GM23338 (cell line): ENCODE measurements at regions not wholly inside any gene's neighbourhood (a gene's known extent, or its start where the extent isn't known, plus 50 kb on each side); places are given as distances from the start of the nearest gene placed in this dataset.

Experiments used
- ATAC-seq: fragments of 200-7000 bp; cut with Tn5 transposase; 3 replicates; pipeline ENCODE4 v1.9.1; 2020
- DNase-seq: peaks from one replicate; pipeline ENCODE4 v3.0.0-alpha.2; 2015; ENCODE audit warnings: low spot score
- H2AFZ ChIP-seq: fragments of 200-600 bp; sonication (generic); 2 replicates; pipeline ENCODE4 v1.8.0; 2016; ENCODE audit warnings: antibody characterized with exemption, mild to moderate bottlenecking, moderate library complexity
- H3F3A ChIP-seq: fragments of 200-600 bp; sonication (generic); replicated peaks from 2 replicates; pipeline ENCODE4 v1.8.0; 2017; ENCODE audit warnings: antibody characterized with exemption, mixed run types, low read depth
- H3K27ac ChIP-seq: fragments of 200-600 bp; sonication (generic); 2 replicates; pipeline ENCODE4 v1.6.1; 2016; ENCODE audit warnings: low read depth
- H3K27me3 ChIP-seq: fragments of 200-600 bp; sonication (generic); 2 replicates; pipeline ENCODE4 v1.8.0; 2016; ENCODE audit warnings: mild to moderate bottlenecking, mixed run types, moderate library complexity; ENCODE audit not compliant: insufficient read depth
- H3K36me3 ChIP-seq: fragments of 200-600 bp; sonication (generic); 2 replicates; pipeline ENCODE4 v1.8.0; 2016; ENCODE audit warnings: mild to moderate bottlenecking; ENCODE audit not compliant: insufficient read depth
- H3K4me1 ChIP-seq: fragments of 200-600 bp; sonication (generic); 2 replicates; pipeline ENCODE4 v1.8.0; 2016; ENCODE audit warnings: mild to moderate bottlenecking, moderate library complexity; ENCODE audit not compliant: insufficient read depth
- H3K4me2 ChIP-seq: fragments of 200-600 bp; sonication (generic); 2 replicates; pipeline ENCODE4 v1.7.1; 2017; ENCODE audit warnings: mixed run types
- H3K4me3 ChIP-seq: fragments of 200-600 bp; sonication (generic); 2 replicates; pipeline ENCODE4 v1.6.1; 2016; ENCODE audit warnings: mixed run types
- H3K79me2 ChIP-seq: fragments of 200-600 bp; sonication (generic); replicated peaks from 2 replicates; pipeline ENCODE4 v1.8.0; 2017; ENCODE audit warnings: mild to moderate bottlenecking; ENCODE audit not compliant: insufficient read depth
- H3K9me2 ChIP-seq: fragments of 200-600 bp; sonication (generic); 2 replicates; pipeline ENCODE4 v1.8.0; 2017; ENCODE audit not compliant: insufficient read depth
- H4K20me1 ChIP-seq: fragments of 200-600 bp; sonication (generic); replicated peaks from 2 replicates; pipeline ENCODE4 v1.8.0; 2017; ENCODE audit warnings: mild to moderate bottlenecking; ENCODE audit not compliant: insufficient read depth
- H3K27ac Mint-ChIP-seq: 2 replicates; pipeline ENCODE4 v1.8.0; 2020; ENCODE audit warnings: inconsistent platforms, mild to moderate bottlenecking, moderate library complexity, mixed read lengths
- H3K27me3 Mint-ChIP-seq: 3 replicates; pipeline ENCODE4 v1.8.0; 2022; ENCODE audit warnings: low read depth, mild to moderate bottlenecking, moderate library complexity, mixed read lengths, inconsistent platforms; ENCODE audit not compliant: insufficient read depth, poor library complexity
- H3K36me3 Mint-ChIP-seq: 3 replicates; pipeline ENCODE4 v1.8.0; 2021; ENCODE audit warnings: low read depth, mild to moderate bottlenecking, inconsistent platforms, moderate library complexity, mixed read lengths
- H3K4me1 Mint-ChIP-seq: 3 replicates; pipeline ENCODE4 v1.8.0; 2020; ENCODE audit warnings: mild to moderate bottlenecking, inconsistent platforms, mixed read lengths
- H3K4me3 Mint-ChIP-seq: 3 replicates; pipeline ENCODE4 v1.8.0; 2021; ENCODE audit warnings: moderate library complexity, mild to moderate bottlenecking, inconsistent platforms, mixed read lengths
- H3K9me3 Mint-ChIP-seq: 3 replicates; pipeline ENCODE4 v1.8.0; 2020; ENCODE audit warnings: moderate library complexity, mild to moderate bottlenecking, inconsistent platforms, mixed read lengths
- CREB1 ChIP-seq: fragments of 250-450 bp; sonication (Bioruptor Pico); IDR thresholded peaks from 2 replicates; pipeline ENCODE4 v1.5.0; 2020; ENCODE audit warnings: low read depth, mild to moderate bottlenecking, moderate library complexity
- EZH2 ChIP-seq: fragments of 200-600 bp; sonication (generic); IDR thresholded peaks from one replicate; pipeline ENCODE4 v1.8.0; 2017; ENCODE audit warnings: antibody characterized with exemption, mild to moderate bottlenecking, low read depth; ENCODE audit not compliant: unreplicated experiment
- JUNB ChIP-seq: IDR thresholded peaks from one replicate; pipeline ENCODE4 v1.6.1; 2016; ENCODE audit warnings: antibody characterized with exemption; ENCODE audit not compliant: unreplicated experiment
- NANOG ChIP-seq: IDR thresholded peaks from 2 replicates; pipeline ENCODE4 v1.6.1; 2016; ENCODE audit warnings: antibody characterized with exemption, borderline replicate concordance
- POLR2AphosphoS5 ChIP-seq: IDR thresholded peaks from 2 replicates; pipeline ENCODE4 v1.6.1; 2016; ENCODE audit warnings: antibody characterized with exemption, low read depth
- STAT1 ChIP-seq: IDR thresholded peaks from one replicate; pipeline ENCODE4 v1.6.1; 2016; ENCODE audit warnings: antibody characterized with exemption; ENCODE audit not compliant: unreplicated experiment
- ZNF114 ChIP-seq: fragments of 250-450 bp; sonication (Bioruptor Pico); IDR thresholded peaks from 2 replicates; pipeline ENCODE4 v1.5.0; 2020; ENCODE audit warnings: mild to moderate bottlenecking, moderate library complexity
- ZNF331 ChIP-seq: fragments of 250-450 bp; sonication (Bioruptor Pico); IDR thresholded peaks from 2 replicates; pipeline ENCODE4 v1.5.0; 2020; ENCODE audit warnings: low read depth, mild to moderate bottlenecking, moderate library complexity
- TF ChIP-seq, protein P1 (sequence below): IDR thresholded peaks from 2 replicates; pipeline ENCODE4 v1.6.1; 2016; ENCODE audit warnings: antibody characterized with exemption
- TF ChIP-seq, protein P2 (sequence below), 2 experiments: fragments of 200-600 bp in 1 of 2; sonication (generic) in 1 of 2; conservative IDR thresholded peaks; 2 replicates each; pipeline versions ENCODE4 v1.5.1 to v1.6.1; 2016 to 2017; ENCODE audit warnings: antibody characterized with exemption in 2 of 2, low read depth in 2 of 2, mild to moderate bottlenecking in 2 of 2, moderate library complexity in 1 of 2
- TF ChIP-seq, protein P3 (sequence below): IDR thresholded peaks from one replicate; pipeline ENCODE4 v1.6.1; 2018; ENCODE audit warnings: antibody characterized with exemption; ENCODE audit not compliant: unreplicated experiment
- TF ChIP-seq, protein P4 (sequence below): fragments of 250-450 bp; sonication (Bioruptor Pico); IDR thresholded peaks from 2 replicates; pipeline ENCODE4 v1.5.0; 2020; ENCODE audit warnings: mild to moderate bottlenecking, moderate library complexity

DNA sequence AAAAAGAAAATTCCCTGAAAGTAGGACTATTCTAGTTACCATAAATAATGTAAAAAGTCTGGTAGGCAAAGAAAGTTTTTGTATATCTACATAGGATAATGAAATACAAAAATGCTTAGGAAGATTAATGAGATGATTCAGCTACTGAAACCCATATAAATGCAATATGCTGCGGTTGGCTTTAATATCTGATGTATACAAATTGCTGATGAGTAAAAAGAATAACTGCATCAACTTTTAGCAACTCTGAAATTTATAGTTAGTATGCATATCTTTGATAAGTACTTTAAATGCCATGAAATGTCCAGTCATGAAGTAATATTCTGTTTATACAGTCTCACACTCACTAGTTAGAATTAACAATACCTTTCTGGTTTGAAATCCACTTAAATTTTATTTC, 404.8 kb downstream of the TLL1 start:
- no peak overlapping the region for H3K27ac Mint-ChIP-seq

More for the DNA sequence above, 404.8 kb downstream of the TLL1 start:
- no peak for DNase-seq
- Histone ChIP-seq H3K27me3 (no peaks in the 10 kb centered on the region), H3K4me1 (no peaks in the 10 kb centered on the region), H3K4me3 (no peak overlapping the region), H2AFZ (no peak overlapping the region), H3K4me2 (no peak overlapping the region), H3K9me2 (no peaks in the 10 kb centered on the region), H4K20me1 (no peaks in the 10 kb centered on the region), H3K79me2 (no peaks in the 10 kb centered on the region), H3K27ac (no peak overlapping the region), H3K36me3 (no peaks in the 10 kb centered on the region), H3F3A (no peaks in the 10 kb centered on the region)
- TF ChIP-seq, protein P1, sequence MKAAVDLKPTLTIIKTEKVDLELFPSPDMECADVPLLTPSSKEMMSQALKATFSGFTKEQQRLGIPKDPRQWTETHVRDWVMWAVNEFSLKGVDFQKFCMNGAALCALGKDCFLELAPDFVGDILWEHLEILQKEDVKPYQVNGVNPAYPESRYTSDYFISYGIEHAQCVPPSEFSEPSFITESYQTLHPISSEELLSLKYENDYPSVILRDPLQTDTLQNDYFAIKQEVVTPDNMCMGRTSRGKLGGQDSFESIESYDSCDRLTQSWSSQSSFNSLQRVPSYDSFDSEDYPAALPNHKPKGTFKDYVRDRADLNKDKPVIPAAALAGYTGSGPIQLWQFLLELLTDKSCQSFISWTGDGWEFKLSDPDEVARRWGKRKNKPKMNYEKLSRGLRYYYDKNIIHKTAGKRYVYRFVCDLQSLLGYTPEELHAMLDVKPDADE, result no peak
- no peak for TF ChIP-seq STAT1
- no peak for TF ChIP-seq ZNF114 (CRISPR knock-in tag)
- TF ChIP-seq, protein P2, sequence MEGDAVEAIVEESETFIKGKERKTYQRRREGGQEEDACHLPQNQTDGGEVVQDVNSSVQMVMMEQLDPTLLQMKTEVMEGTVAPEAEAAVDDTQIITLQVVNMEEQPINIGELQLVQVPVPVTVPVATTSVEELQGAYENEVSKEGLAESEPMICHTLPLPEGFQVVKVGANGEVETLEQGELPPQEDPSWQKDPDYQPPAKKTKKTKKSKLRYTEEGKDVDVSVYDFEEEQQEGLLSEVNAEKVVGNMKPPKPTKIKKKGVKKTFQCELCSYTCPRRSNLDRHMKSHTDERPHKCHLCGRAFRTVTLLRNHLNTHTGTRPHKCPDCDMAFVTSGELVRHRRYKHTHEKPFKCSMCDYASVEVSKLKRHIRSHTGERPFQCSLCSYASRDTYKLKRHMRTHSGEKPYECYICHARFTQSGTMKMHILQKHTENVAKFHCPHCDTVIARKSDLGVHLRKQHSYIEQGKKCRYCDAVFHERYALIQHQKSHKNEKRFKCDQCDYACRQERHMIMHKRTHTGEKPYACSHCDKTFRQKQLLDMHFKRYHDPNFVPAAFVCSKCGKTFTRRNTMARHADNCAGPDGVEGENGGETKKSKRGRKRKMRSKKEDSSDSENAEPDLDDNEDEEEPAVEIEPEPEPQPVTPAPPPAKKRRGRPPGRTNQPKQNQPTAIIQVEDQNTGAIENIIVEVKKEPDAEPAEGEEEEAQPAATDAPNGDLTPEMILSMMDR (conservative IDR thresholded peaks at IDR 0.05; ENCODE audit: low read depth in 2 of 2), result no peak
- TF ChIP-seq, protein P3, sequence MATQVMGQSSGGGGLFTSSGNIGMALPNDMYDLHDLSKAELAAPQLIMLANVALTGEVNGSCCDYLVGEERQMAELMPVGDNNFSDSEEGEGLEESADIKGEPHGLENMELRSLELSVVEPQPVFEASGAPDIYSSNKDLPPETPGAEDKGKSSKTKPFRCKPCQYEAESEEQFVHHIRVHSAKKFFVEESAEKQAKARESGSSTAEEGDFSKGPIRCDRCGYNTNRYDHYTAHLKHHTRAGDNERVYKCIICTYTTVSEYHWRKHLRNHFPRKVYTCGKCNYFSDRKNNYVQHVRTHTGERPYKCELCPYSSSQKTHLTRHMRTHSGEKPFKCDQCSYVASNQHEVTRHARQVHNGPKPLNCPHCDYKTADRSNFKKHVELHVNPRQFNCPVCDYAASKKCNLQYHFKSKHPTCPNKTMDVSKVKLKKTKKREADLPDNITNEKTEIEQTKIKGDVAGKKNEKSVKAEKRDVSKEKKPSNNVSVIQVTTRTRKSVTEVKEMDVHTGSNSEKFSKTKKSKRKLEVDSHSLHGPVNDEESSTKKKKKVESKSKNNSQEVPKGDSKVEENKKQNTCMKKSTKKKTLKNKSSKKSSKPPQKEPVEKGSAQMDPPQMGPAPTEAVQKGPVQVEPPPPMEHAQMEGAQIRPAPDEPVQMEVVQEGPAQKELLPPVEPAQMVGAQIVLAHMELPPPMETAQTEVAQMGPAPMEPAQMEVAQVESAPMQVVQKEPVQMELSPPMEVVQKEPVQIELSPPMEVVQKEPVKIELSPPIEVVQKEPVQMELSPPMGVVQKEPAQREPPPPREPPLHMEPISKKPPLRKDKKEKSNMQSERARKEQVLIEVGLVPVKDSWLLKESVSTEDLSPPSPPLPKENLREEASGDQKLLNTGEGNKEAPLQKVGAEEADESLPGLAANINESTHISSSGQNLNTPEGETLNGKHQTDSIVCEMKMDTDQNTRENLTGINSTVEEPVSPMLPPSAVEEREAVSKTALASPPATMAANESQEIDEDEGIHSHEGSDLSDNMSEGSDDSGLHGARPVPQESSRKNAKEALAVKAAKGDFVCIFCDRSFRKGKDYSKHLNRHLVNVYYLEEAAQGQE, result no peak
- TF ChIP-seq ZNF331 (CRISPR knock-in tag), result no peak
- no peak for TF ChIP-seq POLR2AphosphoS5
- TF ChIP-seq CREB1 (CRISPR knock-in tag), result no peak
- no peak for TF ChIP-seq JUNB
- TF ChIP-seq, protein P4, sequence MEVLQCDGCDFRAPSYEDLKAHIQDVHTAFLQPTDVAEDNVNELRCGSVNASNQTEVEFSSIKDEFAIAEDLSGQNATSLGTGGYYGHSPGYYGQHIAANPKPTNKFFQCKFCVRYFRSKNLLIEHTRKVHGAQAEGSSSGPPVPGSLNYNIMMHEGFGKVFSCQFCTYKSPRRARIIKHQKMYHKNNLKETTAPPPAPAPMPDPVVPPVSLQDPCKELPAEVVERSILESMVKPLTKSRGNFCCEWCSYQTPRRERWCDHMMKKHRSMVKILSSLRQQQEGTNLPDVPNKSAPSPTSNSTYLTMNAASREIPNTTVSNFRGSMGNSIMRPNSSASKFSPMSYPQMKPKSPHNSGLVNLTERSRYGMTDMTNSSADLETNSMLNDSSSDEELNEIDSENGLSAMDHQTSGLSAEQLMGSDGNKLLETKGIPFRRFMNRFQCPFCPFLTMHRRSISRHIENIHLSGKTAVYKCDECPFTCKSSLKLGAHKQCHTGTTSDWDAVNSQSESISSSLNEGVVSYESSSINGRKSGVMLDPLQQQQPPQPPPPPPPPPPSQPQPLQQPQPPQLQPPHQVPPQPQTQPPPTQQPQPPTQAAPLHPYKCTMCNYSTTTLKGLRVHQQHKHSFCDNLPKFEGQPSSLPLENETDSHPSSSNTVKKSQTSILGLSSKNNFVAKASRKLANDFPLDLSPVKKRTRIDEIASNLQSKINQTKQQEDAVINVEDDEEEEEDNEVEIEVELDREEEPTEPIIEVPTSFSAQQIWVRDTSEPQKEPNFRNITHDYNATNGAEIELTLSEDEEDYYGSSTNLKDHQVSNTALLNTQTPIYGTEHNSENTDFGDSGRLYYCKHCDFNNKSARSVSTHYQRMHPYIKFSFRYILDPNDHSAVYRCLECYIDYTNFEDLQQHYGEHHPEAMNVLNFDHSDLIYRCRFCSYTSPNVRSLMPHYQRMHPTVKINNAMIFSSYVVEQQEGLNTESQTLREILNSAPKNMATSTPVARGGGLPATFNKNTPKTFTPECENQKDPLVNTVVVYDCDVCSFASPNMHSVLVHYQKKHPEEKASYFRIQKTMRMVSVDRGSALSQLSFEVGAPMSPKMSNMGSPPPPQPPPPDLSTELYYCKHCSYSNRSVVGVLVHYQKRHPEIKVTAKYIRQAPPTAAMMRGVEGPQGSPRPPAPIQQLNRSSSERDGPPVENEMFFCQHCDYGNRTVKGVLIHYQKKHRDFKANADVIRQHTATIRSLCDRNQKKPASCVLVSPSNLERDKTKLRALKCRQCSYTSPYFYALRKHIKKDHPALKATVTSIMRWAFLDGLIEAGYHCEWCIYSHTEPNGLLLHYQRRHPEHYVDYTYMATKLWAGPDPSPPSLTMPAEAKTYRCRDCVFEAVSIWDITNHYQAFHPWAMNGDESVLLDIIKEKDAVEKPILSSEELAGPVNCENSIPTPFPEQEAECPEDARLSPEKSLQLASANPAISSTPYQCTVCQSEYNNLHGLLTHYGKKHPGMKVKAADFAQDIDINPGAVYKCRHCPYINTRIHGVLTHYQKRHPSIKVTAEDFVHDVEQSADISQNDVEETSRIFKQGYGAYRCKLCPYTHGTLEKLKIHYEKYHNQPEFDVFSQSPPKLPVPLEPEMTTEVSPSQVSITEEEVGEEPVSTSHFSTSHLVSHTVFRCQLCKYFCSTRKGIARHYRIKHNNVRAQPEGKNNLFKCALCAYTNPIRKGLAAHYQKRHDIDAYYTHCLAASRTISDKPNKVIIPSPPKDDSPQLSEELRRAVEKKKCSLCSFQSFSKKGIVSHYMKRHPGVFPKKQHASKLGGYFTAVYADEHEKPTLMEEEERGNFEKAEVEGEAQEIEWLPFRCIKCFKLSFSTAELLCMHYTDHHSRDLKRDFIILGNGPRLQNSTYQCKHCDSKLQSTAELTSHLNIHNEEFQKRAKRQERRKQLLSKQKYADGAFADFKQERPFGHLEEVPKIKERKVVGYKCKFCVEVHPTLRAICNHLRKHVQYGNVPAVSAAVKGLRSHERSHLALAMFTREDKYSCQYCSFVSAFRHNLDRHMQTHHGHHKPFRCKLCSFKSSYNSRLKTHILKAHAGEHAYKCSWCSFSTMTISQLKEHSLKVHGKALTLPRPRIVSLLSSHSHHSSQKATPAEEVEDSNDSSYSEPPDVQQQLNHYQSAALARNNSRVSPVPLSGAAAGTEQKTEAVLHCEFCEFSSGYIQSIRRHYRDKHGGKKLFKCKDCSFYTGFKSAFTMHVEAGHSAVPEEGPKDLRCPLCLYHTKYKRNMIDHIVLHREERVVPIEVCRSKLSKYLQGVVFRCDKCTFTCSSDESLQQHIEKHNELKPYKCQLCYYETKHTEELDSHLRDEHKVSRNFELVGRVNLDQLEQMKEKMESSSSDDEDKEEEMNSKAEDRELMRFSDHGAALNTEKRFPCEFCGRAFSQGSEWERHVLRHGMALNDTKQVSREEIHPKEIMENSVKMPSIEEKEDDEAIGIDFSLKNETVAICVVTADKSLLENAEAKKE (CRISPR knock-in tag), result no peak
- TF ChIP-seq EZH2, result no peak
- TF ChIP-seq NANOG, result no peak
- H3K27me3 Mint-ChIP-seq, result no peaks in the 10 kb centered on the region
- ATAC-seq, result no peak
- H3K4me1 Mint-ChIP-seq, result no peaks in the 10 kb centered on the region
- no peaks in the 10 kb centered on the region for H3K9me3 Mint-ChIP-seq
- no peaks in the 10 kb centered on the region for H3K36me3 Mint-ChIP-seq
- no peak overlapping the region for H3K4me3 Mint-ChIP-seq
